ENCODE measurements at regions not wholly inside any gene's neighbourhood (a gene's known extent, or its start where the extent isn't known, plus 50 kb on each side); places are given as distances from the start of the nearest gene placed in this dataset.

DNA sequence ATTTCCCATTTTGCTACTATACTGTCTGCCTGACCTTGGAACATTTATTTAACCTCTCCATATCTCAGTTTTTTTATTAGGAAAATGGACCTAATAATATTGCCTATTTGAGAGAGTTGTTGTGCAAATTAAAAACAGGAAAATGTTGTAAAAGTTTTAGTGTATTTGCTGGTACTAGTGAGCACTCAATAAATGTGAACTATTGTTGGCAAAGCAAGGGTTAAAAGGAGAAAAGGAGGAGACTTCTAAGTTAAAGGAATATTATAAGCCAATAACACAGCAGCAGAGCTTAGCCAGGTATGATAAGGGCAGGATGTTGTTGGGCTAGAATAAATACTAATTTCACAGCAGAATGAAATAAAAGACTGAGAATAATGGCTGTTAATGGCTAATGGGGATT lies 211.9 kb upstream of the FUT9 start:
- Histone ChIP-seq H3K4me2 (ENCODE audit: low read length) (no peak overlapping the region), H3K4me1 (ENCODE audit: insufficient read depth, low read length) (no peaks in the 10 kb centered on the region), H4K20me1 (ENCODE audit: insufficient read depth, low read length) (no peaks in the 10 kb centered on the region), H2AFZ (ENCODE audit: low read depth, low read length) (no peak overlapping the region), H3K27ac (ENCODE audit: low read depth, low read length) (no peak overlapping the region), H3K4me3 (ENCODE audit: insufficient read depth, low read depth, low read length) (no peak overlapping the region), H3K9ac (ENCODE audit: low read length) (no peak overlapping the region), H3K27me3 (ENCODE audit: insufficient read depth, low read length) (no peaks in the 10 kb centered on the region), H3K9me3 (ENCODE audit: insufficient read depth, low read depth, low read length) (no peaks in the 10 kb centered on the region), H3K36me3 (ENCODE audit: insufficient read depth, low read length) (no peaks in the 10 kb centered on the region), H3K79me2 (ENCODE audit: insufficient read depth, low read length) (no peaks in the 10 kb centered on the region)
- TF ChIP-seq EZH2 (IDR thresholded peaks at IDR 0.05; ENCODE audit: insufficient read depth, low read length) (no peak), CTCF (IDR thresholded peaks at IDR 0.05; ENCODE audit: insufficient read depth, low read depth, low read length) (no peak)
- H3K4me3 Mint-ChIP-seq (ENCODE audit: unreplicated experiment), result no peak overlapping the region
- no peaks in the 10 kb centered on the region for H3K9me3 Mint-ChIP-seq (ENCODE audit: unreplicated experiment)
- H3K4me1 Mint-ChIP-seq (ENCODE audit: low read depth, unreplicated experiment), result no peaks in the 10 kb centered on the region
- DNase-seq (ENCODE audit: low read depth) (no peak), FAIRE-seq (no peak)
- no peaks in the 10 kb centered on the region for H3K36me3 Mint-ChIP-seq (ENCODE audit: low read depth, unreplicated experiment)
- H3K27ac Mint-ChIP-seq (ENCODE audit: unreplicated experiment), result no peak overlapping the region
- no peaks in the 10 kb centered on the region for H3K27me3 Mint-ChIP-seq (ENCODE audit: low read depth, unreplicated experiment)

DNA sequence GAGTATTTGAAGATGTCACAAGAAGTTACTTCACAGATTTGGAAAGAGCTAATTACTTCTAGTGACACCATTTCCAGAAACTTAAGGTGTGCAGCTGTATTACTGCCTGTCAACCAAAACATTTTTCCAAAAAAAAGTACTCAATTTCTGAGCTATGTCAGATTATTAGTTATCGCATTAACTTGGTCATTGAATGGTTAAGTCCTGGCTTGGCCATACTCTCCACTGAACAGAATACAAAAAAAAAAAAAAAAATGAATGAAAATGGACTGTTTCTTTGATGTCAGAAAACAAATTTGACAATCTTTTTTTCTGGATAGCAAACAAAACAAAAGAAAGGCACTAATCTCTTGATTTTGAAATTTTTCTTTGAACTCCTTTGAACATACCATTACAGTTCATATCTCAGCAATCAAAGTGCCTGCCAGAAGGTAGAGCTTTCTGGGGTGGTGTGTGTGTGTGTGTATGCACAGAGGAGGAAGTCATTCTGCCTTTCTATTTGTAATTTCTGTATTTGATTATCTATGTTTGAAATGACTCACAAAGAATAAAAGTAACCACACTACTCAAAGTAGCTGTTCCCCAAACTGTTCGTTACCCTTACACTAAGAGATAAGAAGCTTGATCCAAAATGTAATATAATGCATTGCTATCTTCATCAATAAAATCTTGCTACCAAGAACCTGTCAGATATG lies 210.8 kb upstream of the FUT9 start:
- no peak for DNase-seq (ENCODE audit: low read depth)
- H3K27me3 ChIP-seq (ENCODE audit: insufficient read depth, low read length), result no peaks in the 10 kb centered on the region
- H3K4me3 ChIP-seq (ENCODE audit: insufficient read depth, low read depth, low read length), result no peak overlapping the region
- Mint-ChIP-seq H3K9me3 (ENCODE audit: unreplicated experiment) (no peaks in the 10 kb centered on the region), H3K4me1 (ENCODE audit: low read depth, unreplicated experiment) (no peaks in the 10 kb centered on the region), H3K27me3 (ENCODE audit: low read depth, unreplicated experiment) (no peaks in the 10 kb centered on the region), H3K27ac (ENCODE audit: unreplicated experiment) (no peak overlapping the region), H3K36me3 (ENCODE audit: low read depth, unreplicated experiment) (no peaks in the 10 kb centered on the region), H3K4me3 (ENCODE audit: unreplicated experiment) (no peak overlapping the region)
- H3K4me2 ChIP-seq (ENCODE audit: low read length), result no peak overlapping the region
- H3K9ac ChIP-seq (ENCODE audit: low read length), result no peak overlapping the region
- no peaks in the 10 kb centered on the region for H3K4me1 ChIP-seq (ENCODE audit: insufficient read depth, low read length)
- no peak overlapping the region for H3K27ac ChIP-seq (ENCODE audit: low read depth, low read length)
- FAIRE-seq, result no peak
- no peak overlapping the region for H2AFZ ChIP-seq (ENCODE audit: low read depth, low read length)
- H3K9me3 ChIP-seq (ENCODE audit: insufficient read depth, low read depth, low read length), result no peaks in the 10 kb centered on the region
- TF ChIP-seq CTCF (IDR thresholded peaks at IDR 0.05; ENCODE audit: insufficient read depth, low read depth, low read length), result no peak
- no peak for TF ChIP-seq EZH2 (IDR thresholded peaks at IDR 0.05; ENCODE audit: insufficient read depth, low read length)
- no peaks in the 10 kb centered on the region for H3K36me3 ChIP-seq (ENCODE audit: insufficient read depth, low read length)
- H4K20me1 ChIP-seq (ENCODE audit: insufficient read depth, low read length), result no peaks in the 10 kb centered on the region
- no peaks in the 10 kb centered on the region for H3K79me2 ChIP-seq (ENCODE audit: insufficient read depth, low read length)

- Histone ChIP-seq H4K20me1 (ENCODE audit: insufficient read depth, low read length) (no peaks in the 10 kb centered on the region), H2AFZ (ENCODE audit: low read depth, low read length) (no peak overlapping the region), H3K4me2 (ENCODE audit: low read length) (no peak overlapping the region), H3K4me3 (ENCODE audit: insufficient read depth, low read depth, low read length) (no peak overlapping the region), H3K4me1 (ENCODE audit: insufficient read depth, low read length) (no peaks in the 10 kb centered on the region), H3K9ac (ENCODE audit: low read length) (no peak overlapping the region), H3K9me3 (ENCODE audit: insufficient read depth, low read depth, low read length) (no peaks in the 10 kb centered on the region), H3K27me3 (ENCODE audit: insufficient read depth, low read length) (no peaks in the 10 kb centered on the region), H3K36me3 (ENCODE audit: insufficient read depth, low read length) (no peaks in the 10 kb centered on the region), H3K79me2 (ENCODE audit: insufficient read depth, low read length) (no peaks in the 10 kb centered on the region), H3K27ac (ENCODE audit: low read depth, low read length) (no peak overlapping the region)
- Mint-ChIP-seq H3K36me3 (ENCODE audit: low read depth, unreplicated experiment) (no peaks in the 10 kb centered on the region), H3K27ac (ENCODE audit: unreplicated experiment) (no peak overlapping the region), H3K9me3 (ENCODE audit: unreplicated experiment) (no peaks in the 10 kb centered on the region), H3K4me3 (ENCODE audit: unreplicated experiment) (no peak overlapping the region), H3K4me1 (ENCODE audit: low read depth, unreplicated experiment) (no peaks in the 10 kb centered on the region), H3K27me3 (ENCODE audit: low read depth, unreplicated experiment) (no peaks in the 10 kb centered on the region)
- FAIRE-seq (no peak), DNase-seq (ENCODE audit: low read depth) (no peak)
- TF ChIP-seq CTCF (IDR thresholded peaks at IDR 0.05; ENCODE audit: insufficient read depth, low read depth, low read length), result no peak
- TF ChIP-seq EZH2 (IDR thresholded peaks at IDR 0.05; ENCODE audit: insufficient read depth, low read length), result no peak
Observed at GRCh38 chr6:95805699-95806098, 210.1 kb upstream of the FUT9 start.

Data from astrocyte (in vitro differentiated cells and primary cell).